DMS79 treated with DMSO at 0.1 percent for 48 hours (cell line): ENCODE measurements at regions not wholly inside any gene's neighbourhood (a gene's known extent, or its start where the extent isn't known, plus 50 kb on each side); places are given as distances from the start of the nearest gene placed in this dataset.
"Not testable (repeated sequence)": the region's sequence is repeated elsewhere in the genome, so short reads cannot be mapped to it uniquely, and the experiment has no call there.

ENCODE experiments used
- DNase-seq: peaks from one replicate; lab custom pipeline; 2025; lab: John Stamatoyannopoulos, UW

- not testable (repeated sequence) for DNase-seq
These were observed 249.6 kb upstream of the RASGRP1 start for GRCh38 chr15:38814254-38814653.

- no peak for DNase-seq
These were observed 250.3 kb upstream of the RASGRP1 start for GRCh38 chr15:38814891-38815290.

- DNase-seq = peak; percentile 6
These were observed 253.0 kb upstream of the RASGRP1 start for GRCh38 chr15:38817427-38818156.

- no peak for DNase-seq
These were observed 253.7 kb upstream of the RASGRP1 start for GRCh38 chr15:38818157-38818790.

- DNase-seq = no peak
These were observed 254.9 kb upstream of the RASGRP1 start for GRCh38 chr15:38819387-38819950.

- no peak for DNase-seq
These were observed 258.6 kb upstream of the RASGRP1 start for GRCh38 chr15:38823263-38823662.

GRCh38 chr15:38824719-38825118, 260.1 kb upstream of the RASGRP1 start:
- DNase-seq = no peak

GRCh38 chr15:38826880-38827279, 262.3 kb upstream of the RASGRP1 start:
- no peak for DNase-seq

- DNase-seq = no peak
These were observed 263.5 kb upstream of the RASGRP1 start for GRCh38 chr15:38828031-38828532.

GRCh38 chr15:38829086-38829485, 264.5 kb upstream of the RASGRP1 start:
- no peak for DNase-seq

- DNase-seq = no peak
These were observed 277.6 kb upstream of the RASGRP1 start for GRCh38 chr15:38842226-38842625.

- no peak for DNase-seq
These were observed 278.5 kb upstream of the RASGRP1 start for GRCh38 chr15:38843051-38843501.

- no peak for DNase-seq
These were observed 279.3 kb upstream of the RASGRP1 start for GRCh38 chr15:38843736-38844590.

- no peak for DNase-seq
These were observed 280.1 kb upstream of the RASGRP1 start for GRCh38 chr15:38844736-38845135.

GRCh38 chr15:38846346-38846745, 281.7 kb upstream of the RASGRP1 start:
- DNase-seq = no peak

GRCh38 chr15:38847666-38848065, 283.1 kb upstream of the RASGRP1 start:
- no peak for DNase-seq

- DNase-seq = no peak
These were observed 284.4 kb upstream of the RASGRP1 start for GRCh38 chr15:38849046-38849445.

- not testable (repeated sequence) for DNase-seq
These were observed 287.6 kb upstream of the RASGRP1 start for GRCh38 chr15:38852188-38852587.

- no peak for DNase-seq
These were observed 289.0 kb upstream of the RASGRP1 start for GRCh38 chr15:38853608-38854007.

- no peak for DNase-seq
These were observed 289.9 kb upstream of the RASGRP1 start for GRCh38 chr15:38854506-38854905.

- no peak for DNase-seq
These were observed 293.2 kb upstream of the RASGRP1 start for GRCh38 chr15:38857814-38858213.

GRCh38 chr15:38859574-38859973, 295.0 kb upstream of the RASGRP1 start:
- DNase-seq = no peak
